HEK293T (cell line): ENCODE measurements at regions not wholly inside any gene's neighbourhood (a gene's known extent, or its start where the extent isn't known, plus 50 kb on each side); places are given as distances from the start of the nearest gene placed in this dataset.

Source experiments
- ARNT ChIP-seq: fragments of 450-650 bp; IDR thresholded peaks from 2 replicates; pipeline ENCODE4 v1.6.1; 2017; ENCODE audit warnings: mild to moderate bottlenecking
- BHLHE40 ChIP-seq: fragments of 450-650 bp; IDR thresholded peaks from 2 replicates; pipeline ENCODE4 v1.6.1; 2016; ENCODE audit warnings: mild to moderate bottlenecking, moderate library complexity, borderline replicate concordance
- ELF4 ChIP-seq: fragments of 450-650 bp; IDR thresholded peaks from 2 replicates; pipeline ENCODE4 v1.6.1; 2017; ENCODE audit warnings: antibody characterized with exemption
- FOXK2 ChIP-seq: fragments of 450-650 bp; IDR thresholded peaks from 2 replicates; pipeline ENCODE4 v1.6.1; 2016; ENCODE audit warnings: mild to moderate bottlenecking
- FOXM1 ChIP-seq: fragments of 450-650 bp; IDR thresholded peaks from 2 replicates; pipeline ENCODE4 v1.6.1; 2017; ENCODE audit warnings: mild to moderate bottlenecking, borderline replicate concordance
- HDGF ChIP-seq: fragments of 450-650 bp; IDR thresholded peaks from 2 replicates; pipeline ENCODE4 v1.6.1; 2017; ENCODE audit warnings: antibody characterized with exemption, borderline replicate concordance

GRCh38 chr10:44258460-44259089, 126.3 kb downstream of the CXCL12 start:
- TF ChIP-seq ELF4 (no peak), HDGF (no peak), ARNT (no peak), FOXM1 (no peak), FOXK2 (no peak), BHLHE40 (no peak)
